G401 (cell line): ENCODE measurements at regions not wholly inside any gene's neighbourhood (a gene's known extent, or its start where the extent isn't known, plus 50 kb on each side); places are given as distances from the start of the nearest gene placed in this dataset.

Experiments used
- DNase-seq: peaks from one replicate; pipeline ENCODE4 v3.0.0-alpha.2; 2015; ENCODE audit warnings: low spot score
- in situ Hi-C: cut with HindIII; loops from 2 replicates; pipeline ENCODE4 v1.10.0; 2016; ENCODE audit warnings: low sequenced_read_pairs, mixed read lengths

DNA sequence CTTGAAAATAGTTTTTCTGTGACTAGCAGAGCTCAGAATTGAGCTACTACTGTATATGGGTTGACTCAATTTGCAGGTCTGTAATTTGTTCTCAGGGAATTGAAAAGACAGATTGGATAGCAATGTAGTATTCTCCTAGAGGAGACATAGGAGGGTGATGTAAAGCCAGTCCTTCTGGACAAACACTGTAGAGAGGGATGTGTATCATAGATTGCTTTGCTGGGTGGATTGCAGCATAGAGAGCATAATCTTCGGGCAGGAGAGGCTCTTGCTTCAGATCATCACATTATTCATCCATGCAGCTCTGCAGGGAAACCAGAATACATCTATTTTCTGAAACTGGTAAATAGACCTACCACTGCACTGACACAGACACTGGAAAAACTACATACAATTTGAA, 1110.5 kb downstream of the RAPGEF2 start:
- no peak for DNase-seq
- in situ Hi-C loops = no loop called here

DNA sequence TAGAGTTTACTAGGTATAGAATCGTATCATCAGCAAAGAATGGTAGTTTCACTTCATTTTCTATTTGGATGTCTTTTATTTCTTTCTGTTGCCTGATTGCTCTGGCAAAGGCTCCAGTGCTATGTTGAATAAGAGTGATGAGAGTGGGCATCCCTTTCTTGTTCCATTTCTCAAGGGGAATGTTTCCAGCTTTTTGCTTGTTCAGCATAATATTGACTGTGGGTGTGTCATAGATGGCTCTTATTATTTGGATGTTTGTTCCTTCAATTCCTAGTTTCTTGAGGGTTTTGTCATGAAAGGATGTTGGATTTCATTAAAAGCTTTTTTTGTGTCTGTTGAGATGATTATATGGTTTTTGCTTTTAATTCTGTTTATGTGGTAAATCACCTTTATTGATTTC, 1114.5 kb downstream of the RAPGEF2 start:
- DNase-seq = no peak
- in situ Hi-C loops = no loop called here

DNA sequence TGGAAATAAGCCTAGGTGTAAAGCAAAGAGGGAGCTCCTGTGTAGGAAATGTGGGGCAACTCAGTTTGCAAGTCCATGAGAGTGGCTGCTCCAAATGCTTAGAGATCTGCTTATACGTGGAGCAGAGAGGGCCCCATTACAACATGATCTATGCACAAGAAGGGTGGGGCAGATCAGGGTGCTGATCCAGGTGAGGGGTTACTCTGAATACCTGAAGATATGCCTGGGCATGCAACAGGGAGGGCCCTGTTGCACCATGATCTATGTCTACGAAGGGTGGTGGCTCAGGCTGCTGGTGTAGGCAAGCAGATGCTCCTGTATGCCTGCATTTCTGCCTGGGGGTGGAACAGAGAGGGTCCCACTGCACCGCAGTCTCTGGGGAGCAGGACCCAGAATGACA, 1121.2 kb downstream of the RAPGEF2 start:
- no peak for DNase-seq
- in situ Hi-C loops = no loop called here

DNA sequence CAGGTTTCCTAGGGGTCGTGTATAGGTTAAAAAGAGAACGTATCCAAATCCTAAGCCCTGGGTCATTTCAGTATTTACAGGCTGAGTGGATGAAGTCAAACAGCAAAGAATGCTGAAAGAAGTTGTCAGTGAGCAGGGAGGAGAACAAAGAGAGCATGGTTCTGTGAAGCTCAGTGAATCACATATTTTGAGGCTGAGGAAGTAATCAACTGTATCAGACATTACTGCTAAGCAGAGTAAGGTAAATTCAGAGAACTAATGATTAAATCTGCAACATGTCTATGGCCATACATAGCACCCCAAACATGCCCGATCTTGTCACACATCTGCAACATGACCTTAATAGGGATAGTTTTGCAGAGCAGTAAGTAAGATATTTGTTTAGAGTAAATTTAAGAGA, 1130.3 kb downstream of the RAPGEF2 start:
- no peak for DNase-seq
- in situ Hi-C loops = no loop called here

DNA sequence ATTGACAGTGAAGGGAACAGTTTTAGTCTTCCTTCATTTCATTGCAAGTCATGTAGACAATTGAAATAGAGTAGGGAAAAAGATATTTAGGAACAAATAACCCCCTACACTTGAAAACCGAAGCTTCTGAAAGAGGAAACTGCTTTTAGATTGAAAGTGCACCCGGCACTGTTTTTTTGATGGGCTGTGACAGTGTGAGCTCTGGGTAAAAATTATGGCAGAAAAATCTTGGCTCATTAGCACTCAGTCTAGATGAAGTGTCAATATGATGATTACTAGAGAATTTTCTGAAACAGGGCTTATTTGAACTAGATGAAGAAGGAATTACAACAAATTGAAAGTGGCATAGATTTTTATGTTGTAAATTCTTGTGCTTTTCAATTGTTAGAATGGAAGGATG, 1132.4 kb downstream of the RAPGEF2 start:
- in situ Hi-C loops = no loop called here

DNA sequence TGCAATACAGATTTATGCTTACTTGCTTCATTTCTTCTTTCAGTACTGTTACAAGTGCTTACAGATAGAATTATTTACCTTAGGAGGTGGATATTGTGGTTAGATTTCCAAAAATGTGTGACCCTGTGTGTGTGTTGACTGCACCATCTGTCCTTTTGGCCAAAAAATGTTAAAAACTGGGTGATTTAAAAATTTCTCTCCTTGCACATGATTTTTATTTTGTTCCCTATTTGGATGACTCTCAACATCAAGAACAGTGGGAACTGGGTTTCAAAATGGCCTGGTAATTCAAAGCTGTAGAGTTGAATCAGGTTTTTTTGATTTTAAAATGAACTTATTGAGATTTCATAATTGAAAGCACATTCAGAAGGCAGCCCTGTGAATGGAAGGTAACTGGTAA, 1132.9 kb downstream of the RAPGEF2 start:
- in situ Hi-C loops = no loop called here
- peak; percentile 89 for DNase-seq

More for the DNA sequence above, 1132.4 kb downstream of the RAPGEF2 start:
- no peak for DNase-seq

DNA sequence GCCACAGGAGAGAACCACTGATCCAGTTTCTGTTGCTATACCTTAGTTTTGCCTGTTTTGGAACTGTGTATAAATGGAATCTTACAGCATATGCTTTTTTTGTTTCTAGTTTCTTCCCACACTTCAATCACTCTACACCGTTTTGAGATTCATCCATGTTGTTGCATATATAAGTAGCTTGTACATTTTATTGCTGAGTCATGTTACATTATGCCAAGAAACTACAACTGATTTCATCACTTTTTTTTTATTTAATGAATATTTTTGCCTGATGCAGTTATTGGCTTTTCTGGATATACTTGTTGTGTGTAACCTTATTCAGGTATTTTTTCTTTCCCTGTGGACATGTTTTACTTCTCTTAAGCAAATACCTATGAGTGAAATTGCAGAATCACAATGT, 1135.9 kb downstream of the RAPGEF2 start:
- in situ Hi-C loops = no loop called here
- DNase-seq = no peak

DNA sequence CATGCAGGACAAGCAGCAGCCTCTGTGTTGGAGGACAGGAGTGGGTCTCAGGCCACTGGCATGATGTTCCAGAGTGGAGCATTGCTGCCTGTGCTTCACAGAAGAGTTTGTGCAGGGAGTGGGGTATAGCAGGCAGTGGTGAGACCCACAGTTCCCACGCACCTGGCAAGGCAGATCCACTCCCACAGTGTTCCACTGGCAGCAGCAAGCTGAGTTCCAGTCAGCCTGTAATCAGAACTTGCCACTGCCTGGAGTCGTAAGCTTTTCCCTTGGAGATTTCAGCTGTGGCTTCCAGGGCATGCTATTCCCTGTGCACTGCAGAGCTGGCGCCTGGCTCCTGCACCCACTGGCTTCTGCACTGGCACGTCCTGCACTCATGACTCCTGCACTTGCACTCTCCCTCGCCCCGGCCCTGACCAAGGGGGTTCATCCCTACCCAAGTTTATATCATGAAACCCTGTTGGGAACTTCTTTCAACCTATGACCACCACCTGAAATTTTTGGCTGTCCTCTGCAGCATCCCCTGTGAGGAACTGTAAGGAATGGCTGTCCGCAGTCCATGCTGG, 1144.3 kb downstream of the RAPGEF2 start:
- DNase-seq = no peak
- in situ Hi-C loops = no loop called here

DNA sequence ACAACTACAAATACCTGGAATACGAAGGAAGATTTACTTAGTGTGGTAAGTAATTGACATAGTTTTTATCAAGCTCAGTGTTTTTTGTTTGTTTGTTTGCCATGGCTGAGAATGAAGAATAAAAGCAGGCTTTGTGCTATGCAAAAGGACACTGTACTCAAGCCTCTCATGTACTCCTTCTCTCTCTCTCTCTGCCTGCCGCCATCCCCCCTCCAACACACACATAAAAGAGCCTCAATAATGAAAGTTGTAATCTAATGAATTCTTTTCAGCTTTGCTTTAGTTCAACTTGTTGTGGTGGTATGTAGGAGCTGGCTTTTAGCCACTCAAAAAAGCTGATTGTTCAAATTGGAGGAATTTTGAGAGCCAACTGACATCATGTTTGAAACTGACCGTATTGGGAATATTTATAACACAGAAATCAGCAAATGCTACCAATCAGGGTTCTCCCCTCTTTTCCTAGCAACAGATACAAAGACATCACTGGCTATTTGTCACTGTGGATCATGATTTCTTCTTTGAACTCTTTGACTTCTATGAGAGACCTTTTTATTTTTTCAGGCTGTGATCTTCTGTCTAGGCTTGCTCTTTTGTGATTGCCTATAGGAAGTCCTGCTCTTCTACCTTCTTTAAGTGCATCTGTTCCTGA, 1148.8 kb downstream of the RAPGEF2 start:
- in situ Hi-C loops = no loop called here
- DNase-seq = no peak

DNA sequence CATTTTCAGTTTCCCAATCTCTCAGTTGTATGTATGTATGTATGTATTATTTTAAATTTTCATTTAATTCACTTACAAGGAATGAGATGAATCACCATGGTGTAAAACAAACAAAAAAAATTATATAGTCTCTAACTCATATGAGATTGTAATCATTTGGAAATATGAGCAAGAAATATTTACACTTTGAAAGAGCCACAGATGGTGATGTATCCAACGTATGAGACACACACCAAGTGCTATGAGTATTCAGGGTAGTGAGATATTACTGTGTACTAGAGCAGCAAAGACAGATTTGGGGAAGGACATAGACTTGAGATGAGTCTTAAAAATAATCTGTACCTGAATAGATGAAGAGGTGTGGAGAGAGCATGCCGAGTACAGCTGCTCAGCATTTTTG, 1154.4 kb downstream of the RAPGEF2 start:
- no peak for DNase-seq
- in situ Hi-C loops = no loop called here

DNA sequence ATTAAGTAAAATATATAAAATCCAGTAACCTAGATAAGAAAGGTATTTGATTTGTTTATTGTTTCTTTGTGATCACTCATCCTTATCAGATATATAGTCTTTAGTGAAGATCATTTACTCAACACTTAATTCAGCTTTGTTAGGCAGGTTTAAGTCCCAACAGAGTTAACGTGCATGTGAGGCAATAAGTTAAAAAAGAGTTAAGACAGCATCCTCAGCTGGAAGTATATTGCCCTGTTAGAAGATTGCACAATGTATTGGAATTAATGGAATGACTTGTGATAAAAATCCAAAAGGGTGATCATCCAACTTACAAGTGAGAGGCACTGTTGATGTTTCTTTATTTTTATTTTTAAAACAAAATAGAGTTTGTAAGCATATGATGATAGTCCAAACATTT, 1162.1 kb downstream of the RAPGEF2 start:
- in situ Hi-C loops = no loop called here
- DNase-seq = no peak

DNA sequence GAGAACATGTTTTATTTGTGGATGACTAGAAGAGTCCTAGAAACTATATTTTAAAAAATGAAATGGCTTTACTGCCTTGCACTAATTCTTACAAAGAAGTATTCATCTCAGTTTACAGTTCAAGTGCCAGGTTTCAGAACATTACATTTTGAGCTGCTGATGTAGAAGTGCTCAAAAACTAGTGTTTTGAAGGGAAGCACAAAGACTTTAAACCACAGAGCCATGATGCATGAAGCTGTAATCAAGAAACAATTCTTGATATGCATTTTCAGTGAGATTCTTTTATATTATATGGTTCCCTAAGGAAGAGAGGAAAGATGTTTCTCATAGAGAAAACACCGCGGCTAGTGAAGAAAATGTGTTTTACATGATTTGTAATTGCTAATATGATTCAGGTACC, 1163.0 kb downstream of the RAPGEF2 start:
- no peak for DNase-seq
- in situ Hi-C loops = no loop called here

DNA sequence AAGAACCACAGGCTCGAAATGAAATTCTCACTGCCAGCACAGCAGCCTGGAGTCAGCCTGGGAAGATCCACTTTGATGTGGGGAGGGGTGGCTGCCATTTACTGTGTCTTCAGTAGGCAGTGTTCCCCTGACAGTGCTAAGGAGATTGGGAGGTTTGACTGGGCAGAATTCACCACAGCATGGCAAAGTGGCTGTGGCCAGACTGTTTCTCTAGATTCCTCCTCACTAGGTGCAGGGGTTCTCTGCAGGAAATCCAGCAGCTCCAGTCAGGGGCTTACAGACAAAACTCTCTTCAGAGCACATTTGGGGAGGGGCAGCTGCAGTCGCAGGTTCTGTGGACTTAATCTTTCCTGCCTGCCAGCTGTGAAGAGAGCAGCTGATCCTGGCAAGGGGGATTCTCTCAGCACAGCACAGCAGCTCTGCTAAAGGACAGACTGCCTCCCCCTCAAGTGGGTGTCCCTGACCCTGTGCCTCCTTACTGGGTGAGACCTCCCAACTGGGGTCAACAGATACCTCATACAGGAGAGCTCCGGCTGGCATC, 1174.0 kb downstream of the RAPGEF2 start:
- in situ Hi-C loops = no loop called here
- DNase-seq = no peak

DNA sequence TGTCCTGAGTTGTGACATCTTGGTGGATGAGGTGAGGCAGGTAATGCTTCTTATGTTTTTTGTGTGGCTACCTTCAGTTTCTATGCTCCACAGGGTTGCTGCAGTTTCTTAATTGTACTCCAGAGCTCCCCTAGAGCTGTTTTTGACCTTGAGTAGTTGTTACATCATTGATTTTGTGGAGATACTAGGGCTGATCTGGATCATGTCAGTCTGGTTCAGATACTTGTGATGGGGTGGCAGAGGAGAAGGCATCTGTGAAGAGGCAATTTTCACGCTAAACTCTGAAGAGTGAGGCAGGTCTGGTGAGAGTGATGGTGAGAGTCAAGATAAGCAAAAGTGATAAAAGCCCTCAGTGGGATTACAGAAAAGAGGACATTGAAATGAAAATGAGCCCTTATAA, 1180.2 kb downstream of the RAPGEF2 start:
- DNase-seq = no peak
- in situ Hi-C loops = no loop called here

DNA sequence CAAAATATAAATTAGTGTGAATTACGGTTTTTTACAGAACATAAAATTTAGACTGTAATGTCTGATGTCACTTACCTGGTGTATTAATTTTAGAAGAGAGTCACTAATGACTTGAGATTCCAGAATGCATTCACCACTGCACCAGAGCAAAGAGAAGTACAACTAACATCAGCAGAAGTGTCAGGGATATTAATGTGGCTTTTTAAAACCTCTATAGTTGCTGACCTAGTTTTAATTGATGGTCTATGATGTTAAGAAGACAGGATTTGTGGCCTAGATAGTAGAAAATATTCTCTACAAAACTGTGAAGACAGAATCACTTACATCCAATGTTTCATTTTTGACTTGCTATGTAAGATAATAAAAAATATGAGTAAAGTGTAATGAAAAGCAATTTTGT, 1181.6 kb downstream of the RAPGEF2 start:
- no peak for DNase-seq
- in situ Hi-C loops = no loop called here

DNA sequence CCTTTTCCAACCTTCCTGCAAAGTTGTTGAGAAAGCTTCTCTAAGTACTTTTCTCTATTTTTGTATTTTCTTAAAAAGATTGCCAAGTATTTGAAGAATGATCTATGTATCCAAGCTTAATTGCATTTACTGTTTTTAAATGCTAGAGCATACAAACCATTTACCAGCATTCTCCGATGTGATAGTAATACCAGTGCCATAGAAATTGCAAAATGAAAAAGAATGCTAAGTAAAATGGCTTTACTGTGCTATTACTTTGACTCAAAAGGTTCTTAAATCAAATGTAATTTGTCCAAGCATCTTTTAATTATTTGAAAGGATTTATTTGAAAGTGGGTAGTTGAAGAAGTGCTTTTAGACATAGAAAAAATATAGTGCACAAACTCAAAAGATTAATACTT, 1183.2 kb downstream of the RAPGEF2 start:
- DNase-seq = no peak
- in situ Hi-C loops = no loop called here

DNA sequence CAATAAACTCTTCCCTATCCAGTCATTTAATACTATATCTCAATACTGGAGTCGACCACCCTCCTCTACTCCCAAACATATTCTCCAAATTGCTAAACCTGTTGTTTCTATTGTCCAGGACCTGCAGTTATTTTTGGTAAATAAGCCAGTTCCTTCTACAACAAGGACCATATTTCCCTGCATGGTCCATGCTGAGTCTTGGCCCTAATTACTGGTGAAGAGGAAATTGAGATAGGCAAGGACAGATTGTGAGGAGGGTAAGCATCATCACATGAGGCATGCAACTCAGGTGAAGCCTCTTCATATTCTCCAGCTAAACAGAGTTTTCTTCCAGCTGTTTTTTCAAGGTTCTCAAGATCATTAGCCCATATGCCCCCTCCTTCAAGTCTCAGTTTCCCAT, 1193.6 kb downstream of the RAPGEF2 start:
- in situ Hi-C loops = no loop called here

DNA sequence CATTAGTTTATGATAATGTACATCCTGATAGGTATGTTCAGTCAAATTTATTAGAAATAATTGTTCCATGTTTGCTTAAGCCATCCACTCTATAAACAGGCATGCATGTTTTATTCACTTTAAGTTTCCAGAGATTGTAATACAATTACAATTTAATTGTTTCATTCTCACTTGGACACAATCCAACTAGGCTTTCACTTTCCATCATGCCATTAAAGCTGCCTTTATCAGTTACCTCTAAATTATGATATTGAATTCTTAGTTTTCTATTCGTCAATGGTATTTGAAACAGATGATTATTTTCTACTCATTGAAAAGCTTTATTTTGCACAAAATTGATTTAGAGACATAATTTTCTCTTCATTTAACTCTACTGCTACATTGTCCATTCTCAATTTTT, 1196.3 kb downstream of the RAPGEF2 start:
- in situ Hi-C loops = no loop called here
- DNase-seq = no peak

More for the DNA sequence above, 1193.6 kb downstream of the RAPGEF2 start:
- peak; percentile 70 for DNase-seq

DNA sequence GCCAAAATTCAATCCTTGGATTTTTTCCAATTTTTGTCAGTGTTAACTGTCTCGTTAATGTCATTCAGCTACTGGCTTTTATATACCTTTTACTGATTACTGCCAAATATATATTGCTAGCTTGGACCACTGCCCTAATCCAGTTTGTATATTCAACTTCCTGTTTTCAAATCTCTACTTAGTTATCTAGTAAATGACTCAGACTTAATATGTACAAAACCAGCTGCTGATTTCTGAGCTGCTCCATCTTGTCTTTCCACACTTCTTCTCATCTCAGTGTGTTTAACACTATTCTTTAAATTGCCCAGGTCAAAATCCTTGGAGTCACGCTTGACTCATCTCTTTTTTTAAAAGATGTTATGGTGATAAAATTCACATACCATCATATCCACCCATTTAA, 1196.7 kb downstream of the RAPGEF2 start:
- in situ Hi-C loops = no loop called here
- DNase-seq = no peak

DNA sequence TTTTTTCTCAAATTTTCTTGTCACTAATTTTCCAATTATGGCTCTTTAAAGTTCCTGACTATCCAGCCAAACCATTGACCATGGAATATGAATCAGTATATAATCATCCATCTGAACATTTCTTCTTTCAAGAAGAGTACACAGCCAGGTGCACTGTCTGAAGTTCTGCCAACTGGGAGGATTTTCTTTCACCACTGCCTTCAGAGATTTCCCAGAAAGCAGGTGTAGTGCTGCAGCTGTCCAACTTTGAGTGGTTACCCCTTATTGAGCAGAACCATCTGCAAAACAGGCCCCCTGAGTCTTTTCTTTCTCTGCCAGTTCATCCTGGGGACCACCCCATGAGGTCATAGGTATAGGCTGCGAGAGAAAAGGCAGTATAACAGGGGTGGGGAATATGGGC, 1213.2 kb downstream of the RAPGEF2 start:
- in situ Hi-C loops = no loop called here
- DNase-seq = no peak

DNA sequence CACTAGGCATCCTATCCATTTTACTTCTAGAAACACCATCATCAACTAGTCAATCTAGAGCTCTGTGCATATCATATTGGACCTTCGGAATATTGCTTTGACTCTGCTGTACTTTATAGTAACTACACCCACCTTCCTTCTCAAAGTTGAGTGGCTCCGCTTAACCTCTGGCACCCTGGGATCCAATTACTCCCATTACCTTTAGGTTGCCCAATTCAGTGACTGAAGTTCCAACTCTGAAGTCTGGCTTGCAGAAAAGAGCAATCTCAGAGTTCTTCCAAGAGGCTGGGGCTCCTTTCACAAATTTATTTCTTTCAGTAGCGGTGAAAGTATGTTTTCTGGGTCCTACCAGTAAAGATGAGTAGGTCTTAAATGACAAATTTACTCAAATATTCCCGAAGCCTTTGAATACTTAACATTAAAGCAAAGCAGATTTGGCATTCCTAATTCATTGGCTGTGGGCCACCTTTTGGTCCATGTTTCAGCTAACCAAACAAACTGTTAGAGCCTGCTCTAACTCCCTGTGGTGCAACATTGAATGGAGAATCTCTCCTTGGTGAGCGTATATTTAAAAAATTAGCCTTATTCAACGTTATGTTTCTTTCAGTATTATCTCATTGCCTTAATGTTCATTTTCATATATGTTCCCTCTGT, 1215.8 kb downstream of the RAPGEF2 start:
- no peak for DNase-seq
- in situ Hi-C loops = no loop called here
